ENCODE measurements at regions not wholly inside any gene's neighbourhood (a gene's known extent, or its start where the extent isn't known, plus 50 kb on each side); places are given as distances from the start of the nearest gene placed in this dataset.

GRCh38 chr2:16434393-16434792 lies 231.2 kb downstream of the CYRIA start:
- TF ChIP-seq CTCF (IDR thresholded peaks at IDR 0.05) (no peak), POLR2A (IDR thresholded peaks at IDR 0.05) (no peak)

All from thyroid gland (tissue), 4 donors.